Liver (tissue), 8 donors: ENCODE measurements at regions not wholly inside any gene's neighbourhood (a gene's known extent, or its start where the extent isn't known, plus 50 kb on each side); places are given as distances from the start of the nearest gene placed in this dataset.

Experiments
- DNase-seq: peaks from one replicate; pipeline ENCODE4 v3.0.0-alpha.2; 2017; ENCODE audit warnings: low spot score
- H3K27ac ChIP-seq, 2 donors: one replicate each; pipeline ENCODE4 v1.7.0; 2013; ENCODE audit warnings: inconsistent platforms in 2 of 2, low read length in 2 of 2, control low read depth in 1 of 2, low read depth in 1 of 2, mild to moderate bottlenecking in 1 of 2
- H3K27me3 ChIP-seq, 4 donors: one replicate each; pipeline versions ENCODE4 v1.6.1 to v1.7.0; 2013; ENCODE audit warnings: low read length in 3 of 4, inconsistent platforms in 1 of 4, mild to moderate bottlenecking in 1 of 4, moderate library complexity in 1 of 4; ENCODE audit not compliant: control insufficient read depth in 4 of 4, insufficient read depth in 4 of 4
- H3K36me3 ChIP-seq, 4 donors: one replicate each; pipeline versions ENCODE4 v1.6.1 to v1.7.0; 2013; ENCODE audit warnings: low read length in 3 of 4, mild to moderate bottlenecking in 3 of 4, low read depth in 1 of 4, moderate library complexity in 1 of 4; ENCODE audit not compliant: control insufficient read depth in 4 of 4, insufficient read depth in 3 of 4
- H3K4me1 ChIP-seq, 4 donors: one replicate each; pipeline versions ENCODE4 v1.6.1 to v1.7.0; 2013; ENCODE audit warnings: low read length in 3 of 4, mild to moderate bottlenecking in 3 of 4, moderate library complexity in 1 of 4; ENCODE audit not compliant: control insufficient read depth in 4 of 4, insufficient read depth in 4 of 4
- H3K4me3 ChIP-seq, 3 donors: one replicate each; pipeline versions ENCODE4 v1.6.1 to v1.7.0; 2013; ENCODE audit warnings: low read length in 3 of 3, control low read depth in 1 of 3, low read depth in 1 of 3, mild to moderate bottlenecking in 1 of 3
- H3K9ac ChIP-seq, 2 donors: one replicate each; pipeline ENCODE4 v1.7.0; 2013; ENCODE audit warnings: low read length in 2 of 2, mild to moderate bottlenecking in 2 of 2, moderate library complexity in 2 of 2, control low read depth in 1 of 2, low read depth in 1 of 2
- H3K9me3 ChIP-seq, 4 donors: one replicate each; pipeline versions ENCODE4 v1.6.1 to v1.7.0; 2013; ENCODE audit warnings: low read length in 3 of 4; ENCODE audit not compliant: control insufficient read depth in 4 of 4
- ATF3 ChIP-seq: IDR thresholded peaks from 2 replicates; pipeline ENCODE4 v1.6.1; 2016; ENCODE audit warnings: antibody characterized with exemption
- CTCF ChIP-seq: fragments of 150-350 bp; IDR thresholded peaks from 2 replicates; pipeline ENCODE4 v1.5.1; 2017; ENCODE audit warnings: improper control_type of control experiment, low read depth, low read length; ENCODE audit not compliant: missing input control
- EGR1 ChIP-seq, 2 donors: IDR thresholded peaks; 2 replicates each; pipeline ENCODE4 v1.6.1; 2016 to 2018; ENCODE audit warnings: antibody characterized with exemption in 2 of 2, low read depth in 2 of 2
- FOXA1 ChIP-seq: IDR thresholded peaks from 2 replicates; pipeline ENCODE4 v1.6.1; 2016; ENCODE audit warnings: antibody characterized with exemption
- FOXA2 ChIP-seq: IDR thresholded peaks from 2 replicates; pipeline ENCODE4 v1.6.1; 2016; ENCODE audit warnings: antibody characterized with exemption
- HNF4A ChIP-seq, 2 donors: conservative IDR thresholded peaks; 2 replicates each; pipeline ENCODE4 v1.6.1; 2016; ENCODE audit warnings: antibody characterized with exemption in 2 of 2, mild to moderate bottlenecking in 2 of 2
- HNF4G ChIP-seq: IDR thresholded peaks from 2 replicates; pipeline ENCODE4 v1.6.1; 2016; ENCODE audit warnings: antibody characterized with exemption
- JUND ChIP-seq, 2 donors: IDR thresholded peaks; 2 replicates each; pipeline ENCODE4 v1.6.1; 2016; ENCODE audit warnings: antibody characterized with exemption in 2 of 2
- MAX ChIP-seq: IDR thresholded peaks from 2 replicates; pipeline ENCODE4 v1.6.1; 2016; ENCODE audit warnings: antibody characterized with exemption
- NR2F2 ChIP-seq: IDR thresholded peaks from 2 replicates; pipeline ENCODE4 v1.6.1; 2016; ENCODE audit warnings: antibody characterized with exemption
- RAD21 ChIP-seq, 2 donors: IDR thresholded peaks; 2 replicates each; pipeline ENCODE4 v1.6.1; 2016; ENCODE audit warnings: antibody characterized with exemption in 2 of 2, mild to moderate bottlenecking in 2 of 2
- REST ChIP-seq: IDR thresholded peaks from 2 replicates; pipeline ENCODE4 v1.6.1; 2016; ENCODE audit warnings: antibody characterized with exemption, mild to moderate bottlenecking
- RXRA ChIP-seq, 2 donors: IDR thresholded peaks; 2 replicates each; pipeline ENCODE4 v1.6.1; 2017 to 2018; ENCODE audit warnings: antibody characterized with exemption in 2 of 2, mild to moderate bottlenecking in 1 of 2
- SP1 ChIP-seq: IDR thresholded peaks from 2 replicates; pipeline ENCODE4 v1.6.1; 2018; ENCODE audit warnings: antibody characterized with exemption, mild to moderate bottlenecking
- TAF1 ChIP-seq: conservative IDR thresholded peaks from 2 replicates; pipeline ENCODE4 v1.6.1; 2016; ENCODE audit warnings: antibody characterized with exemption, mild to moderate bottlenecking
- YY1 ChIP-seq: IDR thresholded peaks from 2 replicates; pipeline ENCODE4 v1.6.1; 2016; ENCODE audit warnings: antibody characterized with exemption, mild to moderate bottlenecking
- ZBTB33 ChIP-seq: IDR thresholded peaks from 2 replicates; pipeline ENCODE4 v1.6.1; 2016; ENCODE audit warnings: antibody characterized with exemption
- WGBS: extraction: QIAGEN DNeasy Blood & Tissue Kit; methylation state at CpG from one replicate; pipeline ENCODE4 v1.1.7; 2013; 5-methylcytosine and 5-hydroxymethylcytosine counted together
- donor health status: healthy.
- donor health status: healthy.
- donor health status: healthy.
- donor health status: healthy.
- donor health status: healthy.

GRCh38 chr2:138293045-138293444, 208.5 kb upstream of the SPOPL start:
- no peaks in the 10 kb centered on the region for H3K36me3 ChIP-seq
- no peak overlapping the region for H3K9ac ChIP-seq
- TF ChIP-seq SP1 (no peak), JUND (IDR thresholded peaks at IDR 0.05) (no peak), NR2F2 (no peak), HNF4G (no peak), TAF1 (no peak), YY1 (no peak), MAX (no peak), ATF3 (no peak), RAD21 (IDR thresholded peaks at IDR 0.05) (no peak), ZBTB33 (no peak), EGR1 (IDR thresholded peaks at IDR 0.05; ENCODE audit: low read depth in 2 of 2) (no peak), HNF4A (conservative IDR thresholded peaks at IDR 0.05) (no peak)
- DNase-seq: no peak
- no peaks in the 10 kb centered on the region for H3K27me3 ChIP-seq
- no peak overlapping the region for H3K4me3 ChIP-seq
- no peak overlapping the region for H3K27ac ChIP-seq
- H3K4me1 ChIP-seq: no peaks in the 10 kb centered on the region
- no peaks in the 10 kb centered on the region for H3K9me3 ChIP-seq
- 94% methylated on average over 3 of the region's 3 CpGs for WGBS

- Histone ChIP-seq H3K27me3 (no peaks in the 10 kb centered on the region), H3K27ac (no peak overlapping the region), H3K9ac (no peak overlapping the region), H3K4me3 (no peak overlapping the region), H3K4me1 (no peaks in the 10 kb centered on the region), H3K9me3 (no peaks in the 10 kb centered on the region), H3K36me3 (no peaks in the 10 kb centered on the region)
- DNase-seq: no peak
- TF ChIP-seq EGR1 (IDR thresholded peaks at IDR 0.05; ENCODE audit: low read depth in 2 of 2) (no peak), TAF1 (no peak), RXRA (IDR thresholded peaks at IDR 0.05) (no peak), RAD21 (IDR thresholded peaks at IDR 0.05) (no peak), FOXA1 (no peak), JUND (IDR thresholded peaks at IDR 0.05) (no peak), SP1 (no peak), YY1 (no peak), REST (no peak), FOXA2 (no peak), CTCF (no peak), HNF4A (conservative IDR thresholded peaks at IDR 0.05) (no peak), MAX (no peak), ZBTB33 (no peak)
Measured at GRCh38 chr2:138293549-138293948, 208.0 kb upstream of the SPOPL start.
